Body of pancreas (tissue), 4 donors: ENCODE measurements at regions not wholly inside any gene's neighbourhood (a gene's known extent, or its start where the extent isn't known, plus 50 kb on each side); places are given as distances from the start of the nearest gene placed in this dataset.

Source experiments
- ATAC-seq: fragments of 150-250 bp; one replicate; pipeline ENCODE4 v1.9.1; 2016
- DNase-seq, 4 donors: peaks; one replicate each; pipeline ENCODE4 v3.0.0-alpha.2; 2019
- H3K27ac ChIP-seq, 4 donors: fragments of 200-600 bp; sonication (generic); 1 replicate in 3 of 4; 2 replicates in 1 of 4; pipeline versions ENCODE4 v1.5.1 to v1.6.1; 2016 to 2019; ENCODE audit warnings: mild to moderate bottlenecking in 1 of 4, mixed read lengths in 1 of 4, moderate library complexity in 1 of 4
- H3K27me3 ChIP-seq, 2 donors: fragments of 200-600 bp; sonication (generic); one replicate each; pipeline ENCODE4 v1.6.0; 2016; ENCODE audit warnings: mild to moderate bottlenecking in 1 of 2
- H3K36me3 ChIP-seq, 2 donors: fragments of 200-600 bp; sonication (generic); replicated peaks in 1 of 2; 2 replicates each; pipeline ENCODE4 v1.5.1; 2016; ENCODE audit warnings: low read depth in 2 of 2; ENCODE audit not compliant: insufficient read depth in 1 of 2
- H3K4me1 ChIP-seq: fragments of 200-600 bp; sonication (generic); one replicate; pipeline ENCODE4 v1.6.0; 2016
- H3K4me3 ChIP-seq, 2 donors: fragments of 200-600 bp; sonication (generic); 1 replicate in 1 of 2; 2 replicates in 1 of 2; pipeline ENCODE4 v1.5.1; 2016 to 2019
- H3K9me3 ChIP-seq, 3 donors: fragments of 200-600 bp; sonication (generic); 1 replicate in 2 of 3; 2 replicates in 1 of 3; pipeline ENCODE4 v1.5.1; 2016
- POLR2A ChIP-seq, 3 donors: fragments of 450-650 bp; IDR thresholded peaks; one replicate each; pipeline ENCODE4 v1.6.1; 2016; ENCODE audit warnings: antibody characterized with exemption in 3 of 3, mild to moderate bottlenecking in 2 of 3
- WGBS, 2 donors: methylation state at CpG; one replicate each; pipeline ENCODE4 v1.1.5; 2017; 5-methylcytosine and 5-hydroxymethylcytosine counted together
- intact Hi-C: fragments of 100-400 bp; cut with DNase I; formaldehyde crosslinking; loops from one replicate; pipeline ENCODE4 v1.15.1; 2023
- TF ChIP-seq, protein P1 (sequence below), 7 experiments: fragments of 450-650 bp in 4 of 7; fragments of 200-600 bp in 3 of 7; sonication (generic) in 3 of 7; IDR thresholded peaks; one replicate each; pipeline ENCODE4 v1.5.1; 2016 to 2019; ENCODE audit warnings: antibody characterized with exemption in 7 of 7

DNA sequence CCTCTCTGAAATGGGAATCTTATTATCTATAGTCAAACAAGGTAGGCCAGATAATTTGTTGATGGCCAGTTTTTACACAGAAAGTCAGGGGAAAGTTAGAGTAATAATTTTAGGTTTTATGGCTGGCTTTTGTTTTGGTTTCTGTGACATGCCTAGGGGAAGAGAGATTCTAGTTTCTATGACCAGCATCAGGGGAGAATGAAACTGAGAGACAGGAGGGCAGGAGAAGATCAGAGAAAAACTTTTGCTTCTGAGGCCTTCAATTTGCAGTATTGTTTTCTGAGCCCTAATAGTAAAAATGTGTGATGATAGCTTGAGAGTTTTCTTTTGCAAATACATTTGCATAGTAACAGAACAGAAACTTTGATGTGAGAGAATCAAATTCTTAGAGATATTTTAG is 564.3 kb downstream of the ZNF608 start:
- no peak overlapping the region for H3K4me3 ChIP-seq
- TF ChIP-seq, protein P1, sequence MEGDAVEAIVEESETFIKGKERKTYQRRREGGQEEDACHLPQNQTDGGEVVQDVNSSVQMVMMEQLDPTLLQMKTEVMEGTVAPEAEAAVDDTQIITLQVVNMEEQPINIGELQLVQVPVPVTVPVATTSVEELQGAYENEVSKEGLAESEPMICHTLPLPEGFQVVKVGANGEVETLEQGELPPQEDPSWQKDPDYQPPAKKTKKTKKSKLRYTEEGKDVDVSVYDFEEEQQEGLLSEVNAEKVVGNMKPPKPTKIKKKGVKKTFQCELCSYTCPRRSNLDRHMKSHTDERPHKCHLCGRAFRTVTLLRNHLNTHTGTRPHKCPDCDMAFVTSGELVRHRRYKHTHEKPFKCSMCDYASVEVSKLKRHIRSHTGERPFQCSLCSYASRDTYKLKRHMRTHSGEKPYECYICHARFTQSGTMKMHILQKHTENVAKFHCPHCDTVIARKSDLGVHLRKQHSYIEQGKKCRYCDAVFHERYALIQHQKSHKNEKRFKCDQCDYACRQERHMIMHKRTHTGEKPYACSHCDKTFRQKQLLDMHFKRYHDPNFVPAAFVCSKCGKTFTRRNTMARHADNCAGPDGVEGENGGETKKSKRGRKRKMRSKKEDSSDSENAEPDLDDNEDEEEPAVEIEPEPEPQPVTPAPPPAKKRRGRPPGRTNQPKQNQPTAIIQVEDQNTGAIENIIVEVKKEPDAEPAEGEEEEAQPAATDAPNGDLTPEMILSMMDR (IDR thresholded peaks at IDR 0.05) = no peak
- TF ChIP-seq POLR2A (IDR thresholded peaks at IDR 0.05) = no peak
- H3K4me1 ChIP-seq = no peaks in the 10 kb centered on the region
- no peaks in the 10 kb centered on the region for H3K27me3 ChIP-seq
- intact Hi-C loops = no loop called here
- H3K27ac ChIP-seq = no peak overlapping the region
- H3K9me3 ChIP-seq = no peaks in the 10 kb centered on the region
- ATAC-seq = no peak
- no peak for DNase-seq
- no peaks in the 10 kb centered on the region for H3K36me3 ChIP-seq

DNA sequence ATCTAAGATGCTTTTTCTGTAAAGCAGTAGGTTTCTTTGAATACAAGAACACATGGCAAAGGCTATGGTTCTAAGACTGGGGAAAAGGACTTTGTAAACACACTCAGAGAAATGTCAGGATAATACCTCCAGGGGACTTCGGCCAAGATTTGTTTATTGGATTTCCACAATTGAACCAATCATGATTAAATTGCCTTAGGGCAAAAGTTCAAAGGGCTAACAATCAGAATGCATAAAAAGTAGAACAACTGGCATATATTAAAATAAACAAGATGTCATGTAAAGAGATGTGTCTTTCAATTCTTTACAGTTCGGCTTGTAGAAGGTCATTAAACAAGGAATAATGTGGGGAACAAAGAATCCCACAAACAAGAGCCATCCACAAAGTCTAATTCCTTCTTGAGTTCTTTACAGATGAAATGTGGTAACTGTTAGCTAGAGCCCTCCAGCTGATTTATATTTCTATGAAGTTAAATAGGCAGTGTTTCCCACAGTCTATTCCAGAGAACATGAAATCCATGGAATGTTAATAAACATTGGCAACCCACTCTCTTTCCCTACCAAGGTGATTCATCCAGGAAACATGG is 565.5 kb downstream of the ZNF608 start:
- Histone ChIP-seq H3K36me3 (no peaks in the 10 kb centered on the region), H3K27me3 (no peaks in the 10 kb centered on the region), H3K9me3 (no peaks in the 10 kb centered on the region), H3K27ac (no peak overlapping the region), H3K4me3 (no peak overlapping the region), H3K4me1 (peaks cover 4% of the 10 kb centered on the region)
- DNase-seq = no peak
- intact Hi-C loops = no loop called here
- TF ChIP-seq POLR2A (IDR thresholded peaks at IDR 0.05) = no peak
- TF ChIP-seq, protein P1 (IDR thresholded peaks at IDR 0.05) = no peak
- 41 to 58% methylated on average over 2 of the region's 2 CpGs for WGBS, 2 donors
- no peak for ATAC-seq

DNA sequence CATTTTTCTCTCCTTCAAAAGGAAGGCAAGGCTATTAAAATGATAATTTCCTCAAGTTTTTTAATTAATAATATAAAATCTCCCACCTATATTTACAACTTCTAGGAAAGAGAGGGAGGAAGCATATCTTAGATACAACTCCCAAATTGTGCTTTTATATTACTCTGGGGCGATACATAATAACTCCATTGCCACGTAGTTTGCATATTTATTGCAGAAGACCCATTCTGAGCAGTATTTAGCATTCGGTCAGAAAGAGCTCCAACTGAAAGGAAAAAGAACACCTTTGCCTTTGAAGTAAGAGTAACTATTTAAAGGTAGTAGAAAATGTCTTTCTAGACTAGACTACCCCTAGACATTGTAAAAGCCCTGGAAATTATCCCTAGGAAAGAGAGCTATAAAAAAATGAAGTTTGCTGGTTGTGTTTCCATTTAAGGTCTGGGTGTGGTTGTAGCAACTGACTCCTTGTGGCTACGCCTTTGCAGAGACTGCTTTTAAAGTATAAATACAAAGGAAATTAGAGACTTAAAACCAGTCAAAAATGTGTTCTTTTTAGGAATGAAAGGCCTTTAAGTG is 566.1 kb downstream of the ZNF608 start:
- 83 to 91% methylated on average over 4 of the region's 4 CpGs for WGBS, 2 donors
- TF ChIP-seq, protein P1 (IDR thresholded peaks at IDR 0.05) = no peak
- no peak for TF ChIP-seq POLR2A (IDR thresholded peaks at IDR 0.05)
- no peaks in the 10 kb centered on the region for H3K9me3 ChIP-seq
- DNase-seq = no peak
- intact Hi-C loops = no loop called here
- no peaks in the 10 kb centered on the region for H3K27me3 ChIP-seq
- H3K4me3 ChIP-seq = no peak overlapping the region
- ATAC-seq = no peak
- no peaks in the 10 kb centered on the region for H3K36me3 ChIP-seq
- H3K4me1 ChIP-seq = peaks cover 4% of the 10 kb centered on the region
- H3K27ac ChIP-seq = no peak overlapping the region

DNA sequence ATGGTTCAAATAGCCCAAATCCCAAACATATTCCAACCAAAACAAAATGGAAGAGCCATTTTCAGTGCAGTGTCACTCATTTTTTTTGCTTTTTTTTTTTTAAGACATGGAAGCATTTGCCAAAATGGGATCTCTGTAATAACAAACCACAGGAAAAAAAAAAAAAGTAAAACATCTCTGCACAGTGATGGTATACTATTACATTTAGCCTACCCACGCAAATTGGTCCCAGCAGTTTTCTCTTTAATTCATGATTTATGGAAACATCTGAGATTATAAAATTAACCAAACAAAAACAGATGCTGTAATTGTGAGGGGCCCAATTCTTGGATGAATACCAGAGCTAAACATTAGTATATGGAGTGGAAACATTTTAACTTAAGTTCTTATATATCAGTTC is 566.6 kb downstream of the ZNF608 start:
- Histone ChIP-seq H3K36me3 (no peaks in the 10 kb centered on the region), H3K4me1 (peaks cover 4% of the 10 kb centered on the region), H3K9me3 (no peaks in the 10 kb centered on the region), H3K27me3 (no peaks in the 10 kb centered on the region), H3K27ac (no peak overlapping the region), H3K4me3 (no peak overlapping the region)
- ATAC-seq (no peak), DNase-seq (no peak)
- TF ChIP-seq POLR2A (IDR thresholded peaks at IDR 0.05) = no peak
- TF ChIP-seq, protein P1 (IDR thresholded peaks at IDR 0.05) = no peak
- intact Hi-C loops = no loop called here
- WGBS, 2 donors = 0 to 46% methylated on average over 1 of the region's 1 CpG

DNA sequence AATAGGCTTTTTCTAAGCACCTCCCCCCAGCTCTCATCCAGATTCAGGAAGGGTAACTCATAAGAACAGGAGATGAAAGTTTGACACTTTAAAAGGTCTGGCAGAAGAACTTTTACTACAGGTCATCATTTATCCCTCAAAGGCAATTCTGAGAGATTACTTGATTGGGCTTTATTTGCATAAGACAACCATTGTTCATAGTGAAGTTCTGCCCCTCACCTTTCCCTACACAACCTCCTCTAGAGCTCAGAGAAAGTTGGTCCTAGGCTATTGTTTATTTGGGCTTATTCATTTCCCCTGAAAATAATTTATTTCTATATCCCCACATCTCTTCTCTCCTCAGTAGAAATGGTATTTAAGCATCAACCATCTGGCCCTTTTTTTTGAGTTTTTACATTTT is 568.4 kb downstream of the ZNF608 start:
- DNase-seq (no peak), ATAC-seq (no peak)
- no peak overlapping the region for H3K27ac ChIP-seq
- intact Hi-C loops = no loop called here
- no peak for TF ChIP-seq POLR2A (IDR thresholded peaks at IDR 0.05)
- TF ChIP-seq, protein P1 (IDR thresholded peaks at IDR 0.05) = no peak
- peaks cover 4% of the 10 kb centered on the region for H3K4me1 ChIP-seq
- H3K9me3 ChIP-seq = no peaks in the 10 kb centered on the region
- no peaks in the 10 kb centered on the region for H3K36me3 ChIP-seq
- no peak overlapping the region for H3K4me3 ChIP-seq
- no peaks in the 10 kb centered on the region for H3K27me3 ChIP-seq
